H54 (cell line): ENCODE measurements at regions not wholly inside any gene's neighbourhood (a gene's known extent, or its start where the extent isn't known, plus 50 kb on each side); places are given as distances from the start of the nearest gene placed in this dataset.
"Not testable (repeated sequence)": the region's sequence is repeated elsewhere in the genome, so short reads cannot be mapped to it uniquely, and the experiment has no call there.

Experiments
- DNase-seq: peaks from one replicate; pipeline ENCODE4 v3.0.0; 2011; ENCODE audit warnings: low spot score, mixed read lengths; ENCODE audit not compliant: insufficient read length
- FAIRE-seq: peaks from 3 replicates; lab custom pipeline; 2011; peaks lifted over from hg19 to GRCh38; lab: Jason Lieb, UNC
- POLR2A ChIP-seq: IDR thresholded peaks from 2 replicates; pipeline ENCODE4 v1.6.1; 2011; ENCODE audit warnings: low read depth, mild to moderate bottlenecking, low read length

DNA sequence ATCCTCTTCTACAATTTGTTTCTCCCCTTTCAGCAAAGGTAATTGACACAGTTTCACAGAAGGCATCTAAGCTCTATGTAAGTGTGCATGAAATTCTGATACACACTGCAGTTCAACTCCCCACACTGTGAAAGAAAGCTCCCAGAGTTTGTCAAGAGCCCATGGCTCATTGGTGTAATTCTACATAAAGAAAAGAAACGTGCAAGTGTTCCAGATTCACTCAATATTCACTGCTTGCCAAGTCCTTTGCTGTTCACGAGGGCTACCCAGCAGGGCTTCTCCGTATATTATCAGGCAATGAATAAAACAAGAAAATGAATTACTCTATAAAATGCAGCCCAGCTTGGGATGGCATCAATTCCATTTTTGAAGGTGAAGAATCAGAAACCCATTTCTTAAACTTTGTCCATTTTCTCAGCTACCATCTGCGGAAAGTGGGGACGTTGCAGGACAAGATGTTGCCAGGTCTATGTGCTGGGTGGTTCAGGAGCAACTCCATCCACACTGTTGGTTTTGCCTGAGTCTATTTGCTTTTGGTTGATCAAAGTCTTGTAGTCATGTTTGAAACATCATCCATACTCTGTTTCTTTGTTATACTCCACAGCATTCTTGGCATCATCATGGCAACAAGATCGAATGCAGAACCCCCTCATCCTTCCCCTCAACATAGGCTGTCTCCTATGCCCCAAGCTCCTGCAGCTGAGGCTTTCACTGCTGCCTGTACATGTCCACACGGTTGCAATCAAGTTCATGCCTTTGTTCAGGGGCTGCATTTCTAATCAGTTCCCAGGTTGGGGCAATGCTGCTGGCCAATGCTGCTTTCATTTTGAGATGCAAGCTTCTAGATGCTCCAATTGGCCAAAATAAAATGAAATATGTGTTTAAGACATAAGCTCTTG is 301.8 kb downstream of the MED10 start:
- FAIRE-seq: no peak
- DNase-seq: no peak
- TF ChIP-seq POLR2A: no peak

DNA sequence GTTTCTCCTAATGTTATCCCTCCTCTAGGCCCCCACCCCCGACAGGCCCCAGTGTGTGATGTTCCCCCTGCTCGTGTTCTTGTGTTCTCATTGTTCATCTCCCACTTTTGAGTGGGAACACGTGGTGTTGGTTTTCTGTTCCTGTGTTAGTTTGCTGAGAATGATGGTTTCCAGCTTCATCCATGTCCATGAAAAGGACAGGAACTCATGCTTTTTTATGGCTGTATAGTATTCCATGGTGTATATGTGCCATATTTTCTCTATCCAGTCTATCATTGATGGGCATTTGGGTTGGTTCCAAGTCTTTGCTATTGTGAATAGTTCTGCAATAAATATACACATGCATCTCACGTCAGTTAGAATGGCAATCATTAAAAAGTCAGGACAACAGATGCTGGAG is 305.9 kb downstream of the MED10 start:
- not testable (repeated sequence) for FAIRE-seq

DNA sequence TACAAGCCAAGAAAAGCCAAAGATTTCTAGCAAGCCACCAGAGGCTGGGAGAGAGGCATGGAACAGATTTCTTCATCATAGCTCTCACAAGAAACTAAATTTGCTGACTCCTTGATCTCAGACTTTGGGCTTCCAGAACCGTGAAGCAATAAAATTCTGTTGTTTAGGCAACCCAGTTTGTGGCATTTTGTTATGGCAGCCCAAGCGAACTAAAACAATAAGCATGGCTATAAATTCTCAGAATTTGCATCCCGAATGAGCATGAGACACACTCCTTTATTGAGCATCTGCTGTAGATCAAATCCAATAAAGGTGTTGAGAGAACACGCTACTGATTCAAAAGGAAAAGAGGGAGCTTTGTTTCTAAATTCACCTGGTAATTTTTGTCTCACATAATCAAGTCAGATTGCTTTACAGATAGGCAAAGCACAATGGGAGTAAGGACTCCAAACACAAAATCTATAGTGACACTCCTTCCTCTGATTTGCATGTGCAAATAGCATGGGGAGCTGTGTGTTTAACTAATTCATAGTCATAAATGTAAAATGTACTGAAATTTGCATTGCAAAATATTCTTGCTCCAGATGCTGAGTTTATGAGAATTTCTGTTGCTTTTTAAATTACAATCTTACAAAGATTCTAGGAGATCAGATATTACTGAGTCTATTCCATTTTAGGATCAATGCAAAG is 308.7 kb downstream of the MED10 start:
- DNase-seq (no peak), FAIRE-seq (no peak)
- TF ChIP-seq POLR2A: no peak

More for the DNA sequence above, 305.9 kb downstream of the MED10 start:
- DNase-seq: not testable (repeated sequence)

DNA sequence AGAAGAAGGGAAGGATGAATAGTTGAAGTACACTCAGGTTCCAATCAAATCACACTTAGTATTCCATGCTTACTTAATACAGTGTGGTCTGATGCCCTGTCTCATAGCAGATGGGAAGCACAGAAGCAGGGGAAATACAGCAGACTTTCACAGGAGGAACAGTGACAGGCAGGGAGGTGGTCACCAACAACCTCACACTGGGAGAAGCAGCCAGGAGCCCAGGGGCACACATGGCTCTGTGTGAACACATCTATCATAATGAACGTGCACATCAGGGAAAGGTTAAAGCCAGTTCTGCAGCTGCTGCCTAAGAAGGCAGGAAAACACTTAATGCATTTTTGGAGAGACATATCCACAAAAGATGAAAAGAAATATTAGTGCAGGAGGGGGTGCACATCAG is 312.3 kb downstream of the MED10 start:
- FAIRE-seq (no peak), DNase-seq (no peak)
- no peak for TF ChIP-seq POLR2A

DNA sequence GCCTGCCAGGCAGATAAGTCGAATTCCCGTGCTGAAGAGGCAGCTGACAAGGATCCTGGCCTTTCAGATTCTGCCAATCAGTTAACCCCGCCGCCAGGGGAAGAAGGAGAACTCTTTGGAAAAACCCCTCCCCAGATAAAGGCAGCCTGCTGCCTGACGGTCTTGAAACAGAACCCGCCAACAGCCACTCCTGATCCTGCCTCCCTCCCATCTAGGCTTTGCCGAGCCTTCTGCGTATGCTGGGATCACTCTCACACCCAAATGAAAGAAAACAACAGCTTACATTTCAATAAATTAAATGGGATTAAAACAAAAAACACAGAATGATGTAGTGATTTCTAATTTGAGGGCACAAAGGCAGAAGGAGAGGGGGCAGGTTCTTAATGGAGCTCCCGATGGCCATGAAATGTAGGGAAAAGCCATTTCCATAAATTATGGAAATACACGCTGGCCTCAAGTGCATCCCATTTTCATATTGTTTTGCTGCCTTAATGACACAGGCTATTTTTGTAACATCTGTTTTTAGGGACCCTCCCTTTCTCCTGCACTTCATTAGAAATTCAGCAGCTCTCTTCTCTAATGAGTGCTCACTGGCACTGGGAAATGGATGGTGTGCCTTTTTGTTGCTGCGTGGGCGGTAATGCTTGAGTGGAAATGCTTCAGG is 319.1 kb downstream of the MED10 start:
- FAIRE-seq (no peak), DNase-seq (no peak)
- no peak for TF ChIP-seq POLR2A

DNA sequence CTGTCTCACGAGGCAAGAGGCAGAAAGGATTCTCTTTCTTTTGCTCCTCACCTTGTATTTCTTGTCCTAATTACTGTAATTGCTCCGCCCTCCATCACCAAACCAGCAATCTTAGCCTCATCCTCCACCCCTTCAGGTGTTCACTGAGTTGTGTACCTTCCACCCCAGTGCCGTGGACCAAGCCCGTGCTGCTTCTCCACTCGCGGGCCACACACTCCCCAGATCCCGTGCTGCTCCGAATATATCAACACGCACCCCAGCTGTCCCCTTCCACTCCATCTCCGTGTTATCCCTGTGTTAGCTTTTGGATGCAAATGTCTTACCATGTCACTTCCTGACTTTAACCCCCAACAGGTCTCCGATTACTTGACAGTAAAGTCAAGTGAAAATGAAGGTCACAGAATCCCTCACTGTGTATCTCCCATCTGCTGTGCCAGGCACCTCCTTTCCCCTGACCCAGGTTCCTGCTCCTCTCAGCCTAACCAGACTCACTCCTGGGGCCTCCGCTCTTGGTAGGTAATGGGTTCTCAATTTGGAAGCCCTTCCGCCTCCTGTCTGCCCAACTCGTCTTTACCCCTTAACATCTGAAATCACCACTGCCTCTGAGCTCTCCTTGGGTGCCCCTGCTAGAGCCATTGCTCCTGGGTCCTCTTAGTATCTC is 320.2 kb downstream of the MED10 start:
- no peak for TF ChIP-seq POLR2A
- DNase-seq (no peak), FAIRE-seq (no peak)

DNA sequence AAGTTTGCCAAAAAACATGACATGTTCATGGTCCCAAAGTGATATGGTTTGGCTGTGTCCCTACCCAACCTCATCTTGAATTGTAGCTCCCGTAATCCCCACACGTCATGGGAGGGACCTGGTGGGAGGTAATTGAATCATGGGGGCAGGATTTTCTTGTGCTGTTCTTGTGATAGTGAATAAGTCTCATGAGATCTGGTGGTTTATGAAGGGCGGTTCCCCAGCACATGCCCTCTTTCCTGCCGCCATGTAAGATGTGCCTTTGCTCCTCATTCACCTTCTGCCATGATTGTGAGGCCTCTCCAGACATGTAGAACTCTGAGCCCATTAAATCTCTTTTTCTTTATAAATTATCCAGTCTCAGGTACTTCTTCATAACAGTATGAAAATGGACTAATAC is 322.1 kb downstream of the MED10 start:
- TF ChIP-seq POLR2A: no peak
- DNase-seq: no peak
- no peak for FAIRE-seq

DNA sequence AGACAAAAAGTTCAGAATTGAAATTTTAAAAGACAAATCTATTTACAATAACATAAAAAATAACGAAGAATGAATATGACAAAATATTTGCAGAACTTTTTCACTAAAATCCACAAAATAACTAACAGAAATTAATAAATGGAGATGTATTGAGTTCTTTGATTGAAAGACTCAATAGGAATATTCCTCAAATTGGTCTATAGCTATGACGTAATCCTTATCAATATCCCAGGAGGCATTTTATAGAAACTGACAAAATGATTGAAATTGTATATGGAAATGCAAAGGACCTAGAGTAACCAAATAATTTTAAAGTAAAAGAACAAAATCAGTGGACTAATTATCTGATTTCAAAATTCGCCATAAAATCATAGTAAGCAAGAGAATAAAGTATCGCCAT is 328.7 kb downstream of the MED10 start:
- FAIRE-seq: no peak
- no peak for DNase-seq
- TF ChIP-seq POLR2A: no peak

DNA sequence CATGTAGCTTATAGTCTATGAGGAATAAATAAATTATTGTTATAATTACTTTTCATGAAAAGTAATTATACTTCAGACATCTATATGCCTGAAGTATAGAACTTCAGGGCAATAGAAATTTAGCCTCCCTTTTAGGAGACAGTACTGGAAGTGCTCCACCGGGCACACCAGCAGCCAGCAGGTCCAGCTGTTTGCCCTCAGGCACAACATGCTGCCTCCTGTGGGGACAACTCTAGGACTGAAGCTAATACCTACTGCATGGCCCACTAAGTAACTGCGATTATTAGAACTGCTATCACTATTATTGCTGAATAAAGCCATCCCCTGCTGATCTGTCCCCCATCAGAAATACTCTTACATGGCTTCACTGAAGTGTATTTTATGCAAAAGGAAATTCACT is 329.6 kb downstream of the MED10 start:
- FAIRE-seq: no peak
- no peak for DNase-seq
- no peak for TF ChIP-seq POLR2A

DNA sequence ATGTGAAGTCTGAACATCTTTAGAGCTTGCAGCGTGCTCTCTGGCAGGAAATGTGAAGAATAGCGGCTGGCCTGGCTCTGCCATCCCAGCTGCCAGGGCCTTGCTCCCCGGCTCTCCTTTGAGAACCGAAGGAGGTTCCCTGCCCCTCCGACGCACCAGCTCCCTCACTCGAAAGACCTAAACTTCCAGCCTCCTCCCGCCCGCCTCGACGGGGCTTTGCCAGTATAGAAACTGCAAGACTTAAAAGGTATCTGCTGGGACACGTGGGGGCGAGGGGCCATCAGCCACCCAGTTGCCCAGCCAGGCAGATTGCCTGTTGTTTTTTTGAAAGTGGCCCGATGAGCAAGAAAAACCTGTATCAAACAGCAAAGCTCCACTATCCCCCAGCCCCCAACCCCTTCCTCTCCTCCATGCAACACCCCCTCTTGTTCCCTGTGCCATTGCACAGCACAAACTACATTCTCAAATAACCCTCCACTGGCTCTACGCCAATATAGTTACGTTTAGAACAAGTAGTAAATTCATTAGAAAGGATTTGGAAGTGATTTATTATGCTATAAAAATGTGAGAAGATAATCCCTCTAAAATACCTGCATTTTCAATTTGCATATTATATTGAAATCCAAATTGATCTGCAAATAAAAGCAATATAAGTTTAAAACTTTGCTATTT is 331.9 kb downstream of the MED10 start:
- TF ChIP-seq POLR2A: no peak
- FAIRE-seq (no peak), DNase-seq (no peak)

DNA sequence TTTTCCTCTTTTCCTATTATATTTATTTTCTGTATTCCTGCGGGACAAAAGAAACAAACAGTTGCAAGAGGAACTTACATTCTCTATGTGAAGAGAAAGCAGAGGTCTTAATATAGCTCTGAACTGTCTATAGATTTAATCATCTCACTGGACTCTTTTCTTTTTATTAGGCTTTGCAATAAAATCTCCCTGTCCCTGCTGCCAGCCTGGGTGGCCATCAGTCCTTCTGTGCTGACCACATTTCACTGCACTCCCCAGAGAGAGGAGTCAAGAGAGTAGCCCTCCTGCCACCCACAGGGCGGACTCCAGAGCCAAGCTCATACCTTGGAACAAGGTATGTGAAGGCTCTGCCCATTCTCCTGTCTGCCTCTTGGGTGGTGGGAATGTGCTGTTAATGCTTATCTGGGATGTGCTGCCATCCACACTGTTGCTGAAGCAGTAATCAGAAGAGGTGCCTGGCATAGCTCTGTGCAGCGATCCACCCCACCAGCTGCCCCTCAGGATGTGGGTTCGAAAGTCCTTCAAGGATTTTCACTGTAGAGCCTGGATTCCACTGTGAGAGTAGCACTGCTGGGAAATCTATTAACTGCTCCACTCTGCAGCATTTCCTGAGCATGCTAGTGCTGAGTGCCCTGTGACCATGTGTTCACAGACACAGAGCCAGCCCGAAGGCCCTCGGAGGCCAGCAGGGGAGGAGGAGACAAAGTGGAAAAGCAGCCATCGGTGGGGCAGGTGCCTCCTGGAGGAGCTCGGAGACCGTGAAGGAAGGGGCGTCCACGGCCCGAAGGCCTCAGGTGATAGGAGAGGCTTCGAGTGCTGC is 334.6 kb downstream of the MED10 start:
- FAIRE-seq (no peak), DNase-seq (no peak)
- no peak for TF ChIP-seq POLR2A

DNA sequence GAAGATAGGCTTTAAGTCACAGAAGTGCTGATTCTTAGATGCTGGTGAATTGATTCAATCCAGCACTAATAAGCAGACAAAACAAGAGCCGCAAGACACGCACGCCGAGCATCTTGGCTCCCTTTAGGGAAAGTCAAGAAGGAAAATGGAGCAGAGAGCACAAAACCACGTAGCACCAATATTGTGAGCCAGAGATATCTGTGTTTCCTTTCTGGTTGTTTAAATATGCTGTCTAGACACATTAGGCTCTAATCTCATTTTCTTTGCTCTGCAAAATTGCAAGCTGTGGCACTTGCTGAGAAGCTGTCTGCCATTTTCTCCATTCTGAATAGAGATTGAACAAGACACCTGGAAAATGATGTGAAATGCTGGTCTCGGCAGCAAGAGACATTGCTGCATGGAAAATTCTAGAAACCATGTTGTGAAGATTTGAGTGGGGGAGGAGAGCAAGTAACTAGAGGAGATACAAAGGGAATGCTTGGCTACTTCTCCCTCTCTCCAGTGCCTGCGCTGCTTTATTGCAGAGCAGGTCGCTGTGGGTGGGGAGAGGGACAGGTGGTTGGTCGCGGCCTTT is 336.3 kb downstream of the MED10 start:
- DNase-seq (no peak), FAIRE-seq (no peak)
- TF ChIP-seq POLR2A: no peak
